SU-DHL-6 (cell line): ENCODE measurements at regions not wholly inside any gene's neighbourhood (a gene's known extent, or its start where the extent isn't known, plus 50 kb on each side); places are given as distances from the start of the nearest gene placed in this dataset.

ENCODE experiments used
- H2AFZ ChIP-seq: fragments of 200-600 bp; sonication (generic); 2 replicates; pipeline ENCODE4 v1.6.1; 2014; ENCODE audit warnings: low read depth, mild to moderate bottlenecking, moderate library complexity, mixed read lengths, antibody characterized with exemption, low read length; ENCODE audit not compliant: severe bottlenecking
- H3F3A ChIP-seq: fragments of 200-600 bp; shearing (Covaris generic); 2 replicates; pipeline ENCODE4 v1.6.0; 2016; ENCODE audit warnings: antibody characterized with exemption, mild to moderate bottlenecking; ENCODE audit not compliant: insufficient read depth
- H3K27ac ChIP-seq: fragments of 200-600 bp; sonication (generic); 2 replicates; pipeline ENCODE4 v1.5.1; 2016; ENCODE audit warnings: low read depth, mild to moderate bottlenecking, low read length, moderate library complexity, mixed read lengths
- H3K27me3 ChIP-seq: fragments of 200-600 bp; sonication (generic), shearing (Covaris generic); 2 replicates; pipeline ENCODE4 v1.6.0; 2014; ENCODE audit warnings: mild to moderate bottlenecking, low read length
- H3K36me3 ChIP-seq: fragments of 200-600 bp; sonication (generic); 2 replicates; pipeline ENCODE4 v1.6.1; 2014; ENCODE audit warnings: mild to moderate bottlenecking, low read length, mixed read lengths
- H3K4me2 ChIP-seq: fragments of 300-600, 200-600 bp; shearing (Covaris generic), sonication (generic); 2 replicates; pipeline ENCODE4 v1.6.0; 2014; ENCODE audit warnings: low read length, low read depth, mild to moderate bottlenecking; ENCODE audit not compliant: poor library complexity, severe bottlenecking
- H3K4me3 ChIP-seq: fragments of 200-600 bp; sonication (generic); 2 replicates; pipeline ENCODE4 v1.5.1; 2014; ENCODE audit warnings: antibody characterized with exemption, low read length, mild to moderate bottlenecking, mixed read lengths; ENCODE audit not compliant: insufficient read depth, poor library complexity, severe bottlenecking
- H3K79me2 ChIP-seq: fragments of 200-600 bp; sonication (generic); 2 replicates; pipeline ENCODE4 v1.6.1; 2014; ENCODE audit warnings: mild to moderate bottlenecking, low read length, moderate library complexity; ENCODE audit not compliant: insufficient read depth
- H3K9ac ChIP-seq: fragments of 200-600 bp; sonication (generic); 2 replicates; pipeline ENCODE4 v1.7.0; 2014; ENCODE audit warnings: mild to moderate bottlenecking, low read length
- H3K9me2 ChIP-seq: fragments of 200-600 bp; sonication (generic); replicated peaks from 2 replicates; pipeline ENCODE4 v1.6.1; 2014; ENCODE audit warnings: low read length; ENCODE audit not compliant: insufficient read depth
- H3K9me3 ChIP-seq: fragments of 200-600 bp; sonication (generic); 2 replicates; pipeline ENCODE4 v1.6.1; 2014; ENCODE audit warnings: low read length, mixed read lengths; ENCODE audit not compliant: insufficient read depth
- H4K20me1 ChIP-seq: fragments of 200-600 bp; sonication (generic); 2 replicates; pipeline ENCODE4 v1.6.1; 2014; ENCODE audit warnings: low read depth, mild to moderate bottlenecking, antibody characterized with exemption, low read length, moderate library complexity, mixed read lengths
- EZH2phosphoT487 ChIP-seq: fragments of 200-600 bp; sonication (generic), shearing (Covaris generic); conservative IDR thresholded peaks from 2 replicates; pipeline ENCODE4 v1.6.1; 2018; ENCODE audit warnings: mild to moderate bottlenecking, antibody characterized with exemption, low read length, moderate library complexity, mixed read lengths
- TF ChIP-seq, protein P1 (sequence below): fragments of 200-600 bp; sonication (generic); IDR thresholded peaks from one replicate; pipeline ENCODE4 v1.5.1; 2017; ENCODE audit warnings: antibody characterized with exemption, mild to moderate bottlenecking, low read length, moderate library complexity; ENCODE audit not compliant: insufficient read depth, poor library complexity, severe bottlenecking

DNA sequence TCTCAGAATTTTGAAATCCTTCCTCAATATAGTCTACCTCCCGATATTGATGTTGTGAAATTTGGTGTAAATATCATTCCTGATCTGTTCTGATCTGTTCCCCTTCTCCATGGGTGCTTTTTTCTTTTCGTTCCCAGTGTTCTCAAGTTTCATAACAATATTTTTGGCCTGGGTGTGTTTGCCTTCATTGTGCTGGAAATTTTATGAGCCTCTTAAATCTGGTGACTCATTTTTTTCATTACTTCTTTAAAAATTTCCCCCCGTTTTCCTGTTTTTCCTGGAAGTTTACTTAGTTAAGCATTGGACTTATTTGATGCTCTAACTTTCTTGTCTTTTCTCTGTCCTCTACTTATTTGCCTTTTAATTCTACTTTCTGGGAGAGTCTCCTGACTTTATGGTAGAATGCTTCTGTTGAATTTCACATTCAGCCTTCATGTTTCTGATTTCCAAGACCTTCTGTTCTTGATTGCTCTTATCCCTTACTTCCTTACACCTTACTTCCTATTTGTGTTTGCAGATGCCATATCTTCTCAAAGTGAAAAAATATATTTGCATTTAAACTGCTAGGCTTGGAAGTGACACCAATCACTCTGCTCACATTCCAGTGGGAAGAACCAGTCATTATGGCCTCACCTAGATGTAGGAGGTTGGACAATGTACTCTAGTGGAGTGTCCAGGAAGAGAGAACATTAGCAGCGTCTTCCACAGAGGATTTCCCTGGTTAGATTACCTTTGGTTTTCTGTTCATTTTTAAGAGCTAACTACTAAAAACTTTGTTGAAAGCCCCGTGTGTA lies 441.9 kb downstream of the ARHGEF28 start:
- H3K27me3 ChIP-seq = no peaks in the 10 kb centered on the region
- H3F3A ChIP-seq = no peaks in the 10 kb centered on the region
- no peak overlapping the region for H3K4me2 ChIP-seq
- no peak overlapping the region for H3K27ac ChIP-seq
- no peaks in the 10 kb centered on the region for H3K9me2 ChIP-seq
- no peaks in the 10 kb centered on the region for H3K36me3 ChIP-seq
- no peaks in the 10 kb centered on the region for H4K20me1 ChIP-seq
- no peaks in the 10 kb centered on the region for H3K79me2 ChIP-seq
- no peak overlapping the region for H2AFZ ChIP-seq
- H3K9ac ChIP-seq = no peak overlapping the region
- H3K4me3 ChIP-seq = no peak overlapping the region
- no peaks in the 10 kb centered on the region for H3K9me3 ChIP-seq
- TF ChIP-seq EZH2phosphoT487 = no peak
- TF ChIP-seq, protein P1, sequence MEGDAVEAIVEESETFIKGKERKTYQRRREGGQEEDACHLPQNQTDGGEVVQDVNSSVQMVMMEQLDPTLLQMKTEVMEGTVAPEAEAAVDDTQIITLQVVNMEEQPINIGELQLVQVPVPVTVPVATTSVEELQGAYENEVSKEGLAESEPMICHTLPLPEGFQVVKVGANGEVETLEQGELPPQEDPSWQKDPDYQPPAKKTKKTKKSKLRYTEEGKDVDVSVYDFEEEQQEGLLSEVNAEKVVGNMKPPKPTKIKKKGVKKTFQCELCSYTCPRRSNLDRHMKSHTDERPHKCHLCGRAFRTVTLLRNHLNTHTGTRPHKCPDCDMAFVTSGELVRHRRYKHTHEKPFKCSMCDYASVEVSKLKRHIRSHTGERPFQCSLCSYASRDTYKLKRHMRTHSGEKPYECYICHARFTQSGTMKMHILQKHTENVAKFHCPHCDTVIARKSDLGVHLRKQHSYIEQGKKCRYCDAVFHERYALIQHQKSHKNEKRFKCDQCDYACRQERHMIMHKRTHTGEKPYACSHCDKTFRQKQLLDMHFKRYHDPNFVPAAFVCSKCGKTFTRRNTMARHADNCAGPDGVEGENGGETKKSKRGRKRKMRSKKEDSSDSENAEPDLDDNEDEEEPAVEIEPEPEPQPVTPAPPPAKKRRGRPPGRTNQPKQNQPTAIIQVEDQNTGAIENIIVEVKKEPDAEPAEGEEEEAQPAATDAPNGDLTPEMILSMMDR = no peak

DNA sequence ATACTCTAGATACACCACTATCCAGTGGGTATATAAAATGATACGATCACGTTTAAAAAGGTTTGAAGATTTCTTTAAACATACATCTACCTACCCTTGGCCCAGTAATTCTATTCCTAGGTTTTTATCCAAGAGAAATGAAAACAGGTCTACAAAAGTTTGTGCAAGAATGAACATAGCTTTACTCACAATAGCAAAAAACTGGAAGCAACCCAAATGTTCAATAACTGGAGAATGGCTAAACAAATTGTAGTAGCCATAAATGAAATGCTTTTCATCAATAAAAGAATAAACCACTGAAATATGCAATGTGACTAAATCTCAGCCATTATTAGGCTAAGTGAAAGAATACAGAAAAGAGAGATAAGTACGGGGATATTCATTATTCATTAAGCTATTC lies 438.9 kb downstream of the ARHGEF28 start:
- Histone ChIP-seq H3F3A (no peaks in the 10 kb centered on the region), H3K4me2 (no peak overlapping the region), H3K4me3 (no peak overlapping the region), H4K20me1 (no peaks in the 10 kb centered on the region), H3K9me3 (no peaks in the 10 kb centered on the region), H3K9ac (no peak overlapping the region), H3K36me3 (no peaks in the 10 kb centered on the region), H3K27ac (no peak overlapping the region), H3K27me3 (no peaks in the 10 kb centered on the region), H3K79me2 (no peaks in the 10 kb centered on the region), H2AFZ (no peak overlapping the region), H3K9me2 (no peaks in the 10 kb centered on the region)
- no peak for TF ChIP-seq EZH2phosphoT487
- TF ChIP-seq, protein P1 = no peak

DNA sequence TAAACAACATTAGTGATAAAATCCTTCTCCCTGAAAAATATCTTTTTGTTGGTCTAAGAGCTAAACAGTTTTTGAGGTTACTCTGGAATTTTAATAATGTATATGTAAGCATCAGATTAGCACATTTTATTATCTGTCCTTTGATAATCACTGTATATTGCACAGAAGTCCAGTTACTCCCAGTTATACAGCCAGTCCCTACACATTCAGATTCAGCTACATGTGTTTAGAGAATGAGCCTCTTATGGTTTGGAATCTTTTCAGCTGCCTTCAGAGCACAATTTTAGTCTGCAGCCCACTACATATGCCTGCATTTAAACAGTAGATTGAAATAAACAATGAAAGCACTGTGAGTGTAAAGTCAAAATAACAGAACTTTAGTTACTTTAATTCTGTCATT lies 438.2 kb downstream of the ARHGEF28 start:
- Histone ChIP-seq H2AFZ (no peak overlapping the region), H3K36me3 (no peaks in the 10 kb centered on the region), H3K9me3 (no peaks in the 10 kb centered on the region), H3K4me2 (no peak overlapping the region), H3K4me3 (no peak overlapping the region), H3K79me2 (no peaks in the 10 kb centered on the region), H3K27me3 (no peaks in the 10 kb centered on the region), H3K27ac (no peak overlapping the region), H3K9me2 (no peaks in the 10 kb centered on the region), H4K20me1 (no peaks in the 10 kb centered on the region), H3F3A (no peaks in the 10 kb centered on the region), H3K9ac (no peak overlapping the region)
- no peak for TF ChIP-seq EZH2phosphoT487
- TF ChIP-seq, protein P1 = no peak
